Naive thymus-derived CD4-positive, alpha-beta T cell (primary cell): ENCODE measurements at regions not wholly inside any gene's neighbourhood (a gene's known extent, or its start where the extent isn't known, plus 50 kb on each side); places are given as distances from the start of the nearest gene placed in this dataset.
"Not testable (repeated sequence)": the region's sequence is repeated elsewhere in the genome, so short reads cannot be mapped to it uniquely, and the experiment has no call there.

Source experiments
- ATAC-seq: fragments of 150-1000 bp; cut with Tn5 transposase; 2 replicates; pipeline ENCODE4 v1.10.0; 2021; ENCODE audit warnings: mild to moderate bottlenecking, moderate library complexity
- CTCF ChIA-PET: fragments of 350-600 bp; sonication (Branson Sonifier 250); formaldehyde crosslinking; loops from one replicate; lab custom pipeline; 2021; ENCODE audit warnings: antibody characterized with exemption; lab: Charles Lee
- POLR2A ChIA-PET: fragments of 350-600 bp; sonication (Branson Sonifier 250); formaldehyde crosslinking; loops from one replicate; lab custom pipeline; 2021; ENCODE audit warnings: antibody characterized with exemption, inconsistent platforms; lab: Charles Lee
- DNase-seq, 9 donors: peaks; one replicate each; pipeline versions ENCODE4 v3.0.0 to v3.0.0-alpha.2; 2020 to 2022; ENCODE audit warnings: mixed read lengths in 1 of 9
- H3K27ac ChIP-seq: one replicate; pipeline ENCODE4 v1.7.0; 2013; ENCODE audit warnings: mild to moderate bottlenecking, low read depth, low read length, moderate library complexity
- H3K27me3 ChIP-seq, 2 donors: one replicate each; pipeline ENCODE4 v1.7.0; 2013; ENCODE audit warnings: low read length in 2 of 2, mild to moderate bottlenecking in 2 of 2, moderate library complexity in 2 of 2; ENCODE audit not compliant: control insufficient read depth in 2 of 2, insufficient read depth in 2 of 2
- H3K36me3 ChIP-seq, 3 experiments: 1 replicate in 2 of 3; 2 replicates in 1 of 3; pipeline ENCODE4 v1.7.0; 2013; ENCODE audit warnings: low read length in 3 of 3, mild to moderate bottlenecking in 3 of 3, moderate library complexity in 1 of 3; ENCODE audit not compliant: insufficient read depth in 3 of 3, control insufficient read depth in 2 of 3
- H3K4me1 ChIP-seq, 2 donors: one replicate each; pipeline ENCODE4 v1.7.0; 2013; ENCODE audit warnings: low read length in 2 of 2, mild to moderate bottlenecking in 2 of 2, moderate library complexity in 1 of 2; ENCODE audit not compliant: control insufficient read depth in 2 of 2, insufficient read depth in 2 of 2
- H3K4me3 ChIP-seq: 2 replicates; pipeline ENCODE4 v1.7.0; 2013; ENCODE audit warnings: mild to moderate bottlenecking, low read length
- H3K9me3 ChIP-seq, 3 experiments: 1 replicate in 2 of 3; 2 replicates in 1 of 3; pipeline ENCODE4 v1.7.0; 2013; ENCODE audit warnings: low read length in 3 of 3; ENCODE audit not compliant: control insufficient read depth in 2 of 3
- H3K27ac Mint-ChIP-seq, 9 donors: one replicate each; pipeline ENCODE4 v1.8.0; 2020 to 2022; ENCODE audit warnings: mixed read lengths in 9 of 9, mild to moderate bottlenecking in 8 of 9, moderate library complexity in 5 of 9, inconsistent platforms in 2 of 9
- H3K27me3 Mint-ChIP-seq, 5 donors: one replicate each; pipeline ENCODE4 v1.8.0; 2021 to 2022; ENCODE audit warnings: mixed read lengths in 5 of 5, mild to moderate bottlenecking in 1 of 5
- H3K36me3 Mint-ChIP-seq, 5 donors: one replicate each; pipeline ENCODE4 v1.8.0; 2020 to 2022; ENCODE audit warnings: mixed read lengths in 5 of 5, mild to moderate bottlenecking in 3 of 5, inconsistent platforms in 1 of 5
- H3K4me1 Mint-ChIP-seq, 7 donors: one replicate each; pipeline ENCODE4 v1.8.0; 2020 to 2022; ENCODE audit warnings: mixed read lengths in 7 of 7, mild to moderate bottlenecking in 3 of 7, inconsistent platforms in 1 of 7
- H3K4me3 Mint-ChIP-seq, 10 donors: one replicate each; pipeline ENCODE4 v1.8.0; 2020 to 2022; ENCODE audit warnings: mild to moderate bottlenecking in 10 of 10, mixed read lengths in 10 of 10, moderate library complexity in 6 of 10, inconsistent platforms in 2 of 10
- H3K9me3 Mint-ChIP-seq, 11 donors: one replicate each; pipeline ENCODE4 v1.8.0; 2020 to 2022; ENCODE audit warnings: mixed read lengths in 11 of 11, mild to moderate bottlenecking in 4 of 11, inconsistent platforms in 1 of 11, moderate library complexity in 1 of 11
- intact Hi-C, 2 donors: fragments of 100-400 bp; cut with micrococcal nuclease; formaldehyde crosslinking; loops; one replicate each; pipeline ENCODE4 v1.15.1; 2023

DNA sequence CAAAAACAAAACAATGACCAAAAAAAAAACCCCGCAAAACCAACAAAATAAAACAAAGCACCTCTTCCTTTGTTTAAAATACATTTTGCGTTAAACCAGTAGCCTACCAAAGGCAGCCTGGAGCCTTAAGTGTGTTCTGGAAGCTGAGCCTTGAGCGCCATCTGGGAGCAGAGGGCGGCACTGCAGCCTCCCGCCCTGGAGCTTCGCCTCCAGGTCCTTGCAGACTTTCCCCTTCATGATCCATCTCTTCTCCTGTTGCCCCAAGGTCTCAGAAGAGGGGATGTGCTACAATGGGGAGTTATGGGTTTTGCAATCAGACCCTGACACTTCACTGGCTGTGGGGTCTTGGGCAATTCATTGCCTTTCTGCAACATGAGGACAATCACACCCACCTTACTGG is 204.9 kb downstream of the NPIPA8 start:
- intact Hi-C loops, H3K27ac ChIP-seq, H3K9me3 Mint-ChIP-seq, H3K9me3 ChIP-seq, H3K4me3 Mint-ChIP-seq, CTCF ChIA-PET, H3K4me1 Mint-ChIP-seq, H3K4me3 ChIP-seq, H3K4me1 ChIP-seq, H3K36me3 ChIP-seq, POLR2A ChIA-PET, H3K36me3 Mint-ChIP-seq, H3K27me3 ChIP-seq, H3K27ac Mint-ChIP-seq: not testable (repeated sequence)
- ATAC-seq, result peak; percentile 75
- peaks cover 3 to 11% (median 5%) of the 10 kb centered on the region in 5 donors for H3K27me3 Mint-ChIP-seq
- peak in 1 of 9 donors; percentile 10 for DNase-seq

DNA sequence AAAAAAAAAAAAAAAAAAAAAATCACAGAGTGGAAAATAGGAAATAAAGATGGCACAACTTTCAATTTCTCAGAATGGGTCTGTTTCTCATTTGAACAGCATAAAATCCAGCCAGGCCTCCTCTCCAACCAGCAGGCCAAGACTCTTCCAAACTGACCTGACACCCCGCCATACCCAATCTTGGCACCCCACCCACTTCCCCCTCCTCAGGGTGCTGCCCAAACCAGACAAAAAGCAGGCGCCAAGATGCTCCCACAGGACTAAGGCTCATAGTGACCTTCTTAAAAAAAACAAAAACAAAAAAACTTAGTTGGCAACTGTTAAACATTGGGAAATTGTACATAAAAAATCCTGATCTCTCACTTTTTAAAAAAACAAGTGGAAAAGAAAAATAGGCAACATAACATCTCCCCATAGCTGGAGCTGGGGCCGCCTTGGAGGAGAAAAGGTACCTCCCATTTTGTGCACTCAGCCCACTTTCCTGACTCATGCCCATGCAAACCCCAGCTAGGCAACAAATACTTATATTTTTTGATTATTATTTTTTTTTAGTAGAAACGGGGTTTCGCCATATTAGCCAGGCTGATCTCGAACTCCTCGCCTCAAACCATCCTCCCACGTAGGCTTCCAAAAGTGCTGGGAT is 205.9 kb downstream of the NPIPA8 start:
- CTCF ChIA-PET, H3K36me3 Mint-ChIP-seq, POLR2A ChIA-PET, H3K27ac Mint-ChIP-seq, H3K27ac ChIP-seq, H3K4me1 Mint-ChIP-seq, H3K9me3 Mint-ChIP-seq, DNase-seq, intact Hi-C loops, H3K27me3 ChIP-seq, H3K4me3 Mint-ChIP-seq, H3K36me3 ChIP-seq, H3K4me3 ChIP-seq, H3K4me1 ChIP-seq, ATAC-seq, H3K9me3 ChIP-seq: not testable (repeated sequence)
- peaks cover 3 to 11% (median 5%) of the 10 kb centered on the region in 5 donors for H3K27me3 Mint-ChIP-seq

DNA sequence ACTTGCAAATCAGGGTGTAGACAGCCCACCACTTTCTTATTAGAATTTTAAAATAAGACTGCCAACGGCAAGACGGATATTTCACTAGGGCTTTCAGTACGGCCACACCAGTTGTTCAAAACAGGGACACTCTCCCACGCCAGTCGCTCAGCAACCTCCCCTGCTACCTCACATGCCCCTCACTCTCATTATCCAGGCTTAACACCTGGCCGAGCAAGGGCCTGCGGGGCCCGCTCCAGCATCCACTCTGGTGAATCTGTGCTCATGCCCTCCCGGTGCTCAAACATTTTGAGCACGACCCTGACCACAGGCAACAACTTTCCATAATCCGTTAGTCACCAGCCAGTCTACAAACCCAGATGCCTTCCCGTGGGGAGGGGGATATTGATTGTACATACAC is 209.5 kb downstream of the NPIPA8 start:
- DNase-seq, H3K27me3 Mint-ChIP-seq, CTCF ChIA-PET, intact Hi-C loops, H3K4me3 Mint-ChIP-seq, H3K4me1 Mint-ChIP-seq, H3K27ac ChIP-seq, H3K36me3 Mint-ChIP-seq, H3K4me1 ChIP-seq, ATAC-seq, H3K36me3 ChIP-seq, H3K9me3 Mint-ChIP-seq, H3K9me3 ChIP-seq, H3K27ac Mint-ChIP-seq, H3K4me3 ChIP-seq, H3K27me3 ChIP-seq, POLR2A ChIA-PET: not testable (repeated sequence)

- DNase-seq, H3K36me3 ChIP-seq, H3K9me3 ChIP-seq, intact Hi-C loops, POLR2A ChIA-PET, H3K4me1 Mint-ChIP-seq, H3K4me1 ChIP-seq, H3K4me3 ChIP-seq, H3K9me3 Mint-ChIP-seq, CTCF ChIA-PET, H3K36me3 Mint-ChIP-seq, H3K27me3 ChIP-seq, H3K27me3 Mint-ChIP-seq, H3K27ac Mint-ChIP-seq, H3K27ac ChIP-seq, ATAC-seq, H3K4me3 Mint-ChIP-seq: not testable (repeated sequence)
Observed at GRCh38 chr16:18119092-18119491, 217.4 kb downstream of the NPIPA8 start.

GRCh38 chr16:18118684-18119083 is 217.9 kb downstream of the NPIPA8 start:
- H3K27me3 Mint-ChIP-seq, H3K27ac Mint-ChIP-seq, H3K27ac ChIP-seq, CTCF ChIA-PET, H3K9me3 ChIP-seq, H3K4me1 ChIP-seq, POLR2A ChIA-PET, H3K4me3 ChIP-seq, H3K4me1 Mint-ChIP-seq, H3K4me3 Mint-ChIP-seq, H3K36me3 Mint-ChIP-seq, DNase-seq, H3K36me3 ChIP-seq, ATAC-seq, H3K27me3 ChIP-seq, intact Hi-C loops, H3K9me3 Mint-ChIP-seq: not testable (repeated sequence)

DNA sequence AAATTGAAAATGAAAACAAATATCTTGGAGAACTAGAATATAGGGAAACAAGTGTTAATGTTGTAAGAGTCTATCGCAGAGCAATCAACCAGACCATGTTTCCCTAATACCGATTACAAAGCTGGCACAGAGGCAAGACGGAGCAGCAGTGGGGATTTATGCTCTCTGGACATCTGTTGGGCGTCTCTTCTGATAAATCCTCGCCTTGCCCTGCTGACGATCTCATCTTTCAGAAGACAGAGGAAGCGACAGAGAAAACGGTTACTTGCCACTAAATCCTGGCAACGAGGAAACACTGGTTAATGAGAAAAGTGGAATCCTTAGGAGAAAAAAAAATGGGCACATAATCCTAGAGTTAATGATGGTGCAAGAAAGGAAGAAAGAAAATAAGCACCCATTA is 218.5 kb downstream of the NPIPA8 start:
- H3K9me3 Mint-ChIP-seq, H3K4me3 Mint-ChIP-seq, H3K27ac ChIP-seq, ATAC-seq, H3K27ac Mint-ChIP-seq, H3K27me3 Mint-ChIP-seq, H3K27me3 ChIP-seq, intact Hi-C loops, H3K4me3 ChIP-seq, H3K9me3 ChIP-seq, H3K4me1 ChIP-seq, DNase-seq, POLR2A ChIA-PET, H3K36me3 Mint-ChIP-seq, H3K36me3 ChIP-seq, CTCF ChIA-PET, H3K4me1 Mint-ChIP-seq: not testable (repeated sequence)

DNA sequence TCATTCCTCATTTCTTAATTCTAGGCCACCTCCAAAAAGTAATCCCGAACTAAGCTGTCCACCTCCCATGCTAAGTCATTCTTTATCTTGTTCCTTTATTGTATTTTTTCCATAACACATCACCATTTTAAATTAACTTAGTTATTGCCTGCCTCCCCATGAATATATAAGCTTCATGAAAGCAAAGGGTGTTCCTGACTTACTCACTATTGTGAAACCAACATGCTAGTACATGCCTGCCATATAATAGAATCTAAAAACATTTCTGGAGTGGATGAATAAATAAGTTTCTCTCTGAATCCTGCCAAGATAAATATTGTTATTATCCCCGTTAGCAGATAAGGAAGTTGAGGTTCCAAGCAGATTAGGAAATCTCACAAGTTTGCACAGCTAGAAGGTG is 232.1 kb downstream of the NPIPA8 start:
- H3K27me3 ChIP-seq, H3K36me3 ChIP-seq, H3K4me3 ChIP-seq, H3K4me1 Mint-ChIP-seq, POLR2A ChIA-PET, H3K9me3 ChIP-seq, DNase-seq, intact Hi-C loops, H3K9me3 Mint-ChIP-seq, CTCF ChIA-PET, H3K36me3 Mint-ChIP-seq, H3K27me3 Mint-ChIP-seq, H3K4me1 ChIP-seq, H3K27ac ChIP-seq, H3K4me3 Mint-ChIP-seq, H3K27ac Mint-ChIP-seq, ATAC-seq: not testable (repeated sequence)
